HG03159 (cell line): ENCODE measurements at regions not wholly inside any gene's neighbourhood (a gene's known extent, or its start where the extent isn't known, plus 50 kb on each side); places are given as distances from the start of the nearest gene placed in this dataset.
"Not testable (repeated sequence)": the region's sequence is repeated elsewhere in the genome, so short reads cannot be mapped to it uniquely, and the experiment has no call there.

Experiments
- ATAC-seq: cut with Tn5 transposase; IDR thresholded peaks from one replicate; pipeline ENCODE4 v1.9.1; 2021; ENCODE audit warnings: mild to moderate bottlenecking, moderate library complexity; ENCODE audit not compliant: unreplicated experiment

DNA sequence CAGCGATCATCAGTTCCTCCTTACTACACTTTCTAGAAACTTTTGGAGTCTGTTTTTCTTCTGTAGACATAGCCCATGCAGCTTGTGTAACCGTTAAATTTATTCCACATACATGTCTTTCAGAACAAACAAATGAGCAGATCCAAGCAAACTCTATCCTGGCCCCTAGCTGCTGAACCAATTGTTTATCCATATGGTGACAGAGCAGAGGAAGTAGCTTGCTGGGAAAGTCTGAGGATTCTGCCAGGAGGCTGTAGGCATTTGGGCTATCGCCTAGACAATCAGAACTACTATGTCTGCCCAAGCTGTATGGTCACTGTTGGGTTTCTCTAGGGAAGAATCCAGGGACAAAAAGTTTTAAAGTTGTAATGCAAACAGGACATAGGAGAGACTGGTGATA is 343.7 kb downstream of the SPRY2 start:
- ATAC-seq: no peak

DNA sequence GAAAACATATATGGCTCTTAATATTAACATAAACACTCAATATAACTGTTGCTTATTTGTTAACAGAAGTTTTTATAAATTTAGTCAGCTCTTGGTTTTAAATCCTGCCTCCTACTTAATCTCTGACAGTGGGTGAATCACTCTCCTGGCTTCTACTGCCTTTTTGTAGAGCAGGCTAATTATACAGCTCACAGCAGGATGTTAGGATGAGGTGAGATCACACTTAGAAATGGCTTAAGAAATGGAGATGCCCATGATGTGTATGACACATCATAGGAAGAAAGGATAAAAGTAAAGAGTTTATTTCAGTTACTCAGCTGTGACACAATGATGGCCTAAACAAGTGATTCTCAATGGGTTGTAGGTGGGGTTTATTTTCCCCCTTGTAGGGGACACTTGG is 345.6 kb downstream of the SPRY2 start:
- ATAC-seq: no peak

DNA sequence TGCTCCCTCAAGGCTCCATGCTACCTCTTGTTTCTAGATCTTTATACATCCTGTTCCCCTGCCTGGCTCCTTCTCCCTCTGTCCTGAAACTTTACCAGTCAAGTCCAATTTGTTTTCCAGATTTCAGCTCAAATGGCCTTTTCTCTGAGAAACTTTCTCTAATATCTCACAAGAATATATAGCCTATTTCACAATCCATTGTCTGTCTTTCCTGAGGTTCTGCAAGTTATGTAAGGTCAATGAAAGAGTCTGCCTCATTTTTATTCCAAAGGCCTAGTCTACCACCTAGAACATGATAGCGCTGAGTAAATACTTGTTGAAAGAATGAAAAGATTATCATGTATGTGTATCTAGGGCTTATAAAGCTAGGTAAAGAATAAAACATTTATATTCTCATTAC is 348.8 kb downstream of the SPRY2 start:
- no peak for ATAC-seq

DNA sequence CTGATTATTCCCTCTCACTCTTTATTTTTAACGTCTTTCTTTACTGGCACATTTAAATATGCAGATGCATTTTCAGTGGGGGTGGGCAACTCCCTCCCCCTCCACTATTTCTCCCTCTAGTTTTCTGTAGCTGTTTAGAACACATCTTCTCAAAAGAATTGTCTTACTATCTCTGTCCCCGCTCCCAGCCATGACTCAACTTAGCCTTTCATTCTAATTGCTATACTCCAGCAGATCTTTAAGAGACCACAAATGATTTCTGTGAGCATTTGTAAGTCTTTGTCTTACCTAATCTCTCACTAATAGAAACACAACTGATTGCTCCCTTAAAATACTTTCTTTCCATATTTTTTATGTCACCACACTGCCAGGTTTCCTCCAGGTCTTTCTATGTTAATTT is 350.9 kb downstream of the SPRY2 start:
- no peak for ATAC-seq

DNA sequence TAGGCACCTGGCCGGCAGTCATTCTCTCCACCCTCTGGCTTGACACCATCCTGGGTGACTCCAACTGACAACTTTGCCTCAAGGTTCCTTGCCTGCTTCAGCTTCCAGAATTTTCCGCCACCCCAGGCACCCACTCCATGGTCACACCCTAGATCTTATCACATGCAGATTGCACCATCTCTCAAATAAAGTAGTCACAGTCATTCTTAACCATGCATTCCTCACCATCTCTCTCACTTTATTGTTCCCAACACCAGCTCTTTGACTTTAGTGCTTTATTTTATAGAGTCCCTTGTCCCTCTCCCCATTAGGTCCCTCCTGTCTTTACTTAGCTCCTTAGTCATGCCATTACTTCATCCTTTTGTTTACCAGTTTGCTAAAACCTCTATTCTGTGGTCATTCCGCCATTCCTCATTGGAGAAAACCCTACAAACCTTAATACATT is 351.7 kb downstream of the SPRY2 start:
- no peak for ATAC-seq

DNA sequence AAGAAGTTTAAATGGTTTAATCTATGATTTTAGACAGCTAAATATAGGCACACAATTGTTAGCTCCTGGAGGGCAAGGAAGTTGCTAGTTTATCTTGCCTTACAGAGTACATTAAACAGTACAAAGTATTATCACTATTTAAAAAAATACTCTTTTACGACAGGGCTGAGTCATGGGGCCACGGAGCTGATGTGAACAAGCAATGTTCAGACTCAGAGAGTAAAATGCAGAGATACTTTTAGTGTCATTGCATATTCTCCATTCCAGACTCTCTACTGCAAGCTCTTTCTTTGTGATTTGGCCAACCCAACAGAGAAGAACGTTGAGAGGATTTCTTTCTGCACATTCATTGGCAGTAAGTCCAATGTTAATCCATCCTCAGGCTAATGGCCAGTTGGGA is 352.4 kb downstream of the SPRY2 start:
- ATAC-seq: no peak

DNA sequence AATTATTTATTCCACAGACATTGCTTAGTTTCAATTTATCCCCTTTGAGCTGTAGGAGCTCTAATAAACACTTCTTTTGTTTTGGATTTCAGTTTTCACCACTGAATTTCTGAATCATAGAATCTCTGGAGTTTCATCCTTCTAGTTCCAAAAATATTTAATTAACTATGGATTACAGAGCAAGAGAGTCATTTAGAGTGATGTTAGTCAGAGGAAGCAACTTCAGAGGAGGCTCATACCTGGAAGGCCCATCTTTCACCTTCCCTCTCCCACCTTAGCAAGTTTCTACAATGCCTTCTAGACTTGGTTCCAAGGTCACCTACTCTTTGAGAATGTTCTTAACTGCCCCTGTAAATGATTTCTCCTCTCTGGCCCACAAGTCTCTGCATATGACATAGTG is 353.2 kb downstream of the SPRY2 start:
- no peak for ATAC-seq

DNA sequence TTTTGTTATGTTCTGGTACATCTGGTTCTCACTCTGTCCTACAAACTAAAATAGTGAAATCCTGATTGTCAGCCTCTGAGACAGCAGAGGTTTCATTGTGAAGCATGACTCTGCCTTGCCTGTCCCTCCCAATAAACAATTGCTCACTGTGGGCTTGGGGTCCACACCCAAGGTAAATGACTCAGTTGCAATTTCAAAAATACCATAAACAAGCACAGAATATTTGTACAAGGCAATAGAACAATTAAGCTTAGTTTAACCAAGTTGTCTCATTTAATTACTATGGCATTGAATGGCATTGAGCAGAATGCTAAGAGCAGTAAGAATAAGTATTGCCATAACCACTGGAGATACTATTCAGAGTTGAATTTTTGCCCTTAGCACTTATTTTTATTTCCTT is 353.6 kb downstream of the SPRY2 start:
- ATAC-seq: no peak

DNA sequence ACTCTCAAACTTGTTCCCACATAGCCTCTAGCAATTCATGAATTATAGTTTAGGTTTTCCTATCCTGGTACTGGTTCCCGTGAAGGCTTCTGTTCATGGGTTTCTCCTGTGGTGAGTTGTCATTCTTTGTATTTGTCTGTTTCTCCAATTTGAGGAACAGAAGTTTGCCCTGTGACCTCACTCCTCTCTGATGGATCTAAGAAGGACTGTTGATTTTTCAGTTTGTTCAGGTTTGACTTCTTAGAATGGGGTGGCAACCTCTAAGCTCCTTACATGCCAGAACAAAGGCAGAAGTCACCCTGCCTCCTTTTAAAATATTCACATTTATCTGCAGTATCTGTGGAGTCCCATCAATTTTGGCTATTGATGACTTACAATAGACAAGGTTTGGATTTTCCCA is 354.0 kb downstream of the SPRY2 start:
- ATAC-seq: no peak

DNA sequence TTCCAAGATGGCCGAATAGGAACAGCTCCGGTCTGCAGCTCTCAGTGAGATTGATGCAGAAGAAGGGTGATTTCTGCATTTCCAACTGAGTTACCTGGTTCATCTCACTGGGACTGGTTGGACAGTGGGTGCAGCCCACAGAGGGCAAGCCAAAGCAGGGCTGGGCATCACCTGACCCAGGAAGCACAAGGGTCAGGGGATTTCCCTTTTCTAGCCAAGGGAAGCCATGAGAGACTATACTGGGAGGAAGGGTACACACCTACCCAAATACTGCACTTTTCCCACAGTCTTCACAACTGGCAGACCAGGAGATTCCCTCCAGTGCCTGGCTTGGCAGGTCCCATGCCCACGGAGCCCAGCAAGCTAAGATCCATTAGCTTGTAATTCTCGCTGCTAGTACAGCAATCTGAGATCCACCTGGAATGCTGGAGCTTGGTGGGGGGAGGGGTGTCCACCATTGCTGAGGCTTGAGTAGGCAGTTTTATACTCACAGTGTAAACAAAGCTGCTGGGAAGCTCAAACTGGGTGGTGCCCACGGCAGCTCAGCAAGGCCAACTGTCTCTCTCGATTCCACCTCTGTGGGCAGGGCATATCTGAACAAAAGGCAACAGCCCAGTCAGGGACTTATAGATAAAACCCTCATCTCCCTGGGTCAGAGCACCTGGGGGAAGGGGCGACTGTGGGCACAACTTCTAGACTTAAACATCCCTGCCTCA is 365.8 kb downstream of the SPRY2 start:
- not testable (repeated sequence) for ATAC-seq

DNA sequence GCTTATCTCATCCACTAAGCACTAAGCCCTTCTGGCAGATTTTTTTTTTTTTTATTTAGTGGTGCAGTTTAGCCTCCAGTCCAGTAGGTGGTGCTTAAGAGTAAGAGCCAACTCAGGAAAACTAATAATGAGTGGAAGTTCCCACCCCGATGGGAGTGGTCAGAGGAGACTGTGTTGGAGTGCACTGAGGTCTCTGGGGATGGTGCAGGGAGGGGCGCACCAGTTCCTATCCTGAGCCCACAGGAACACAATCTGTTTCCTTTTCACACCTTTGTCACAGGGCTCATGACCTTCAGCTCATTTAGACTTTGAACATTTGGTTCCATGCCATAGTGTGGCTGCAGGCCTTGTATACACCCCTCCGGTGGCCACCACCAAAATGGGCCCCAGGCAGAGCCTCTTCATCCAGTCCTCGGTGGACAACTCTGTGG is 367.4 kb downstream of the SPRY2 start:
- peak; percentile 93 for ATAC-seq

DNA sequence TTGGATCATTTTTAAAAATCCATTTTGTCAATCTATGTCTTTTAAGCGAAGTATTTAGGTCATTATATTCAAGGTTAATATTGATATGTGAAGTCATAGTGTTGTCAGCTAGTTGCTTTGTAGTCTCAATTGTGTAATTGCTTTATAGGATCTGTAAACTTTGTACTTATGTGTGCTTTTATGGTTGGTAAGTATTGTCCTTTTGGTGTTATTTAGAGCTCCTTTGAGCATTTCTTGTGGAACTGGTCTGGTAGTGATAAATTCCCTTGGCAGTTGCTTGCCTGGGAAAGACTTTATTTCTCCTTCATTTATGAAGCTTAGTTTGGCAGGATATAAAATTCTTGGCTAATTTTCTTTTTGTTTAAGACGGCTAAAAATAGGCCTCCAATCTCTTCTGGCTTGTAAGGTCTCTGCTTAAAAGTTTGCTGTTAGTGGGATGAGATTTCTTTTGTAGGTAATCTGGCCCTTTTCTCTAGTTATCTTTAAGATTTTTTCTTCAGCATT is 368.8 kb downstream of the SPRY2 start:
- ATAC-seq: no peak

DNA sequence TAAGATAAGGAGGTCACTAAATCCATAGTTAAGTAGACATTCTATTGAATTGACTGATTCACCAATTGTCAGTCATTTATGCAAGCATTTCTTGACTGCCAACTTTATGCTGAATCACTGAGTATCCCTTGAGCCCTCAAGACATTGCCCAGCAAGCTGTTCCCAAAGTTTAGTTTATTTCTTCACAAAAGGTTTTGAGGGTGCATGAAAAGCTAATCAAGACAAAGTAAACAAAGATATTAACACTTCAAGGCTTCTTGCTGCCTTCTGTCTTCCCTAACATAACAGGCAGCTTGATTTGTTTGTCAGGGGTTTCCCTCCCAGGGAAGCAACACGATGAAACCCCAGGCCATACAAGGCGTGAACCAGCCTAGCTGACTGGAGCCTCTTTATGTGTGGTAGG is 374.4 kb downstream of the SPRY2 start:
- no peak for ATAC-seq

DNA sequence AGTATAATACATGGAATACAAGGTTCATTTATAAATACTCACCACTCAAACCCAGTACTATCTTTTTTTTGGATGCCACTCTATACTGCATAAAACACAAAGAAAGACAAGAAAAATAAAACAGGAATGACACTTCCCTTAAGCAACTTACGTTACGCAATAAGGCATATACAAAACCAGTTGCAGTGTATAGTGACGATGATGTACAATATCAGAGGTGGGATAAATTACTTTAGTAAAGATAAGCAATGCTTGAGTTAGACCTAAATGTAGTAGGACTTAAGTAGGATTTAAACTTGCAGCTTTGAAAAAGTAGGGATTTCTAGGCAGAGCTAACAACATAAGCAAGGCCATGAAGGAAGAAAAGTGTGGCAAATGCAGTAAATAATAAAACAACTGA is 374.9 kb downstream of the SPRY2 start:
- no peak for ATAC-seq

DNA sequence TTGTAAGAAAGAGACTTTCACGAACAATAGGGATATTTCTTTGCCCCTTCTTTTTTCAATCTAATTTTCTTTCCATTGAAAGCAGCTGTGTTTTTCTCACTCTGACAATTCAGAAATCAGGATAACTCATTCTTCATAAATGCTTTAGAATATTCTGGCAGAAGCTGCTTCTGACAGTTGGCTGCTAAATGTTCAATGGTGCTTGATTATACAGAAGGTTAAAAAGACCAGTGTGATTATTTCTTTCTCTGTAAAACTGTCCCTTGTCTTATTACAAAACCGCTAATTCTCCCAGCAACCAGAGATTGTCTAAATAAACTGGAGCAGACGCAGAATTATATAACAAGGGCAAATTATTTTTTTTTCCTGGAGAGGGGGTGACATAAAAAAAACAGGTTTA is 394.4 kb downstream of the SPRY2 start:
- ATAC-seq: no peak

DNA sequence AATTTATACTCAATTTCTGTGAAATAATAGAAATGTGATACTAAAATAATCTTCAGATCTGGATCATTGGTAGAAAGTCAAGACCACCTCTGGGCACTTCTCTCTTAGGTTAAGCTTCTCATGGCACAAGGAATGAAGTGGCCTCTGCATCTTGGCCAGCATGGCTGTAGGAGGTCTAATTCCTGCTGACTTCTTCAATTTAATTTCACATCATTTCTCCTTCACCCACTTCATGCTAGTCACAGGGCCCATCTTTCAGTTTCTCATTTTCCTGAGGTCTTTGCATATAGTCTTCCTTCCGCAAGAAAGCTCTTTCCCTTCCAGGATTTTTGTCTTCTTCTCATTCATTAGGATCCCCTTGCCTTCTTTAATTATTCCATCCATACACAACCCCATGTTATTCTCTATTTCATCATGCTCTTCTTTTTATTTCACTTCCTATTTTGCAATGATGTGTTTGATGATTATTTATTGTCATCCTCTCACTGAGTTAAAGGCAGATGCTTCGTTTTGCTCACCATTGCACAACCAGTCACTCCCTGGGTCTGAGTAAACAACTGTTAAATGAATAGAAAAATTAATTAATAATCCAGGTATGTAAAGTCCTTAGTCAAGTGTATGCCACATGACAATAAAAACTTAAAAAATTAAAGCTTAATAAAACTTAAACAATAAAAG is 397.4 kb downstream of the SPRY2 start:
- no peak for ATAC-seq

DNA sequence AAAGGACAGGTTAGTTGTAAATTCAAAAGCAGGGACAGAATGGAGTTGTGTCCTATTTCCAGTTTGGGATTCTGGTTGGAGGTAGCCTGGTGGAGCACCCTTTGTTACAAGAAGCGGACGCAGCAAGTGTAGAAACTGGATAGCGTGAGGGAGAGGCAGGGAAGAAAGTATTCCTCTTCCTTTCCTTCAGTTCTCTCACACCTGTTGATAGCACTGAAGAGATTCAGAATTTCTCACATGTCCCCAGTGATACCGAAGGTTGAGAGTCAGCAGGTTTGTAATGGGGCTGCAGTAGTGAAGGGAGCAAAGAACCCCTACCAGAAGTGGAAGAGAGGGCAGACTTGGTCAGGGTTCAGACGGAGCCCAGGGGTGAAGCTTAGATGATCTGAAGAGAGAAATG is 399.2 kb downstream of the SPRY2 start:
- no peak for ATAC-seq

DNA sequence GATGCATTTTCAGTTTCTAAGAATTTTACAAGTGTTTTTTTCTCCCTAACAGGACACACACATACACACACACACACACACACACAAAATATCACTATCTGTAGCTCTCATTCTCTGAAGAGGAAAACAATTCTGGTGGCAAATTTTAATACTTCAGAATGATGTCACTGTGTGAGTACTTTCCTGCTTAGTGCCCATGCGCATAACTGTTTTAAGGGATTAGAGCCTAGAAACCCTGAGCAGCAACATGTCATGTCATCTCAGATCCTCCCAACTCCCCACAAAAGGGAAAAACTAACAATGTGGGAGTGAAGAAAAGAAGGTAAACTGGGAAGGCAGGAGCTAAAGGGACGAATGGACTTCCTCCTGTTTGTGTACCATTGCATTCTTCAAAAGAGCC is 401.2 kb downstream of the SPRY2 start:
- ATAC-seq: no peak

DNA sequence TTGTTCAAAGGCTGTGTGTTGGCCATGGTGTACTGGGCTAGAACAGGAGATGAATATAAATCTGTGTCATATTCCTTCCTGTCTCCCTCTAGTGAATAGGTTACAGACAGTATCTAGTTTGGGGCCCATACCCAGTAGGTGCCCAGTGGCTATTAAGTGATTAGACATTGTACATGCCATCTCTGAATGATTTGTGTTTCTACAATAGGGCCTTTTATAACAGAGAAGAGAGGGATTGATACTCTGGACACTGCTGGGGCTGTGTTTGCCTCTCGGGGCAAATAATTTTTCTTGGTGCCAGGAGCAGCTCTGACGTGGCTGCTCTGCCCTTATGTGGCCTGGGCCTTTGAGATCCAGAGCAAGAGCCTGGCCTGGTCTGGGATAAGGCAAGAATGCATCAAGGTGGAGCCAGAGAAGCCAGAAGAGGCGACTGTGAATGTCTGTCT is 403.1 kb downstream of the SPRY2 start:
- no peak for ATAC-seq

DNA sequence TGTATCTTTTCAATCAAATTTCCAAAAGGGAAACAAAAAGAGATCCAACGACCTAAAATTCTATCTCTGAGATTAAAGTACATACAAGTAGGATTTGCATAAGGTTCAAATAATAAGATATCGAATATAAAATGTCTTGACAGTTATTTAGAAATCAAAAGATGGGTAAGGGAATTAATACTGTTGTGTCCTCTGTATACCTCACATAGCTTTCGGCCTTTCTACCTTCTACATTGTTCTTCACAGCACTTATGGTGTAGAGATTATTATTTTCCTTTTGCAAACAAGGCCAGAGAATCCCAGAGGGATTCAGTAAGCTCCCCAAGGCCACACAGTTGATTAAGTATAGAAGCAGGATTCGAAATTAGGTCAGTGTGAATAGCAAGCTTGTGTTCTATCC is 403.6 kb downstream of the SPRY2 start:
- ATAC-seq: no peak

DNA sequence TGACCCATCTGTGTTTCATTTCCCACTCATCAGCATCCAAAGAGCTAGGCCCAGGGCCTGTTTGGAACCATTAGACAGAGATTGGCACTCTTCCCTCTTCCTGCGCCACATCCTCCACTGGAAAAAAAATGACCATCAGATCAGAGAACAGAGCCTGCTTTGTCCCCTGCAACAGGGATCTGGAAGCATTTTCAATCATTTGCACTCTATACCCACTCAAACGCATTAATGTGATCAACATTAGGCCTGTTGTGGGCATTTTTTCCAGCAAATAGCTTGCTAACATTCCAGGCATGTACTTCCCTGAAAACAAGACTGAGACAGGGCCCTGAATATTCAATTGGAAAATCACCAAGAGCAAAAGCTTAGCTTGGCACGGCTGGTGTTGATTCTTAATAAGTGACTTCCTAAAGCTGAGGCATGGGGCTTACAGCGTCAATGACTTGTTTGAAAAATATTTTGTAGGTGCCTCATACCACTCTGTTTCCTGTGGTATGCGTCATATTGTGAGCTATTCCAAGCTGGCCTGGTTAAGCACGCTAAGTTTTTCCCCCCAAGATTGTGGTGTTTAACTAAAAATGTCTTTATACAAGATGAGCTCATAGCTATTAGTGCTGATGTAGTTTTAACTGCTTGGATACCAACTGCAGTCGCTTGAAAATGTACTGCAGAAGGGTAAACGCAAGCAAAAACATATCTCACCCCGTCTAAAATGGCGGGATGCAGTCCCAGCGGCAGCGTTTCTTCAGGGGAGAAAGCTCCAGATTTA is 404.4 kb downstream of the SPRY2 start:
- no peak for ATAC-seq

DNA sequence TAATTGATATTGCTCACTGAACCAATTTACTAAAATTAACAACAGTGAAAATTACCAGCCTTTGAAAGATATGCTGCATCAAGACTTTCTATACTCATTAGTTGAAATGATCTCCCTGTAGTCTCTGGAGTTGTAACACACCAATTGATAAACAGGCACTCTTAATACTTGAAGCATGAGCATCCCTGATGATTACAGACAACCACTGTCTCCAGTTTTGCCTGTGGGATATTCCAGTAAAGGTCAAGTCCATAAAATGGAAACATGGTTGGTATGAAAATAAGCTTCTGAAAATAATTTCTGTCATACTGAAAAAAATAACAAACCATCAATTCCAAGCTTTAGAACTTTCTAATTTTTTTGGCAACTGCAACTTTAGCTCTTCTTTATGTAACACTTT is 405.8 kb downstream of the SPRY2 start:
- no peak for ATAC-seq
